NT2/D1 (cell line): ENCODE measurements at regions not wholly inside any gene's neighbourhood (a gene's known extent, or its start where the extent isn't known, plus 50 kb on each side); places are given as distances from the start of the nearest gene placed in this dataset.

Experiments
- SUZ12 ChIP-seq: IDR thresholded peaks from 2 replicates; pipeline ENCODE4 v1.6.1; 2011; ENCODE audit not compliant: insufficient read length, insufficient read depth; ENCODE audit errors: extremely low read depth
- YY1 ChIP-seq: IDR thresholded peaks from 2 replicates; pipeline ENCODE4 v1.6.1; 2011; ENCODE audit not compliant: insufficient read length, insufficient read depth
- ZNF274 ChIP-seq: IDR thresholded peaks from 2 replicates; pipeline ENCODE4 v1.6.1; 2011; ENCODE audit warnings: mild to moderate bottlenecking, low read depth, low read length

DNA sequence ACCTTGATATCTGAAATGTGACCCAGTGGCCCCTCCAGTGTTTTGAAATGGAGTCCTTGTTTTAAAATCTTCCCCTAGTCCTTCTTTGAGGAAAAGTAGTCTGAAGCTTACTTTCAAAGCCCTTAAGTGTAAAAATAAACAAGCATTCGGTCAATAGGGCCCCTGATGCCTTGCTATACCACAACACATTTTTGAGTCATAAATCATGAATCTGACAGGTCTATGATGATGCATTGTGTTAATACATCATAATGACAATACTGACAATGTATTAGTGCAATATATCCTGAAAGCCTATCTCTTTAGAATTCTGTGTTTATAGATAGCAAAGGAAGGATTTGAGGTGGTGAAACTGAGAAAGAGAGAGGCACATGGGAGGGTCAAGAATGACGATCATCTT, 464.2 kb downstream of the MEIS1 start:
- TF ChIP-seq ZNF274 (no peak), YY1 (no peak), SUZ12 (no peak)
